OCI-LY7 (cell line): ENCODE measurements at regions not wholly inside any gene's neighbourhood (a gene's known extent, or its start where the extent isn't known, plus 50 kb on each side); places are given as distances from the start of the nearest gene placed in this dataset.

Experiments
- BruUV-seq: library from RNA; stranded (reverse); fragments of 400-500 nt; replicated peaks from 2 replicates; lab custom pipeline; 2021; lab: Mats Ljungman, UMichigan
- CTCF ChIA-PET: fragments of 300-600 bp; sonication (Branson Sonifier 250); formaldehyde crosslinking; loops from one replicate; lab custom pipeline; 2022; ENCODE audit warnings: antibody characterized with exemption; ENCODE audit not compliant: unreplicated experiment; lab: Charles Lee
- POLR2A ChIA-PET: fragments of 300-600 bp; sonication (Branson Sonifier 250); formaldehyde crosslinking; loops from one replicate; lab custom pipeline; 2022; ENCODE audit warnings: antibody characterized with exemption; lab: Charles Lee
- DNase-seq: peaks from one replicate; pipeline ENCODE4 v3.0.0-alpha.2; 2015; ENCODE audit warnings: low spot score
- H2AFZ ChIP-seq: fragments of 200-600 bp; sonication (generic), shearing (Covaris generic); 2 replicates; pipeline ENCODE4 v1.6.1; 2014; ENCODE audit warnings: mild to moderate bottlenecking, antibody characterized with exemption, low read length, moderate library complexity
- H3K27ac ChIP-seq: fragments of 200-600 bp; sonication (generic); 2 replicates; pipeline ENCODE4 v1.5.1; 2014; ENCODE audit warnings: mixed run types, low read depth, mild to moderate bottlenecking, moderate library complexity, low read length, inconsistent platforms; ENCODE audit not compliant: poor library complexity, severe bottlenecking
- H3K36me3 ChIP-seq: fragments of 200-600 bp; sonication (generic); 2 replicates; pipeline ENCODE4 v1.6.1; 2014; ENCODE audit warnings: mild to moderate bottlenecking, antibody characterized with exemption, low read length, moderate library complexity, mixed read lengths; ENCODE audit not compliant: insufficient read depth
- H3K4me1 ChIP-seq: fragments of 200-600 bp; sonication (generic); 2 replicates; pipeline ENCODE4 v1.5.1; 2014; ENCODE audit warnings: mild to moderate bottlenecking, low read length; ENCODE audit not compliant: insufficient read depth, poor library complexity, severe bottlenecking
- H3K4me2 ChIP-seq: fragments of 200-600 bp; sonication (generic); 2 replicates; pipeline ENCODE4 v1.6.1; 2014; ENCODE audit warnings: mild to moderate bottlenecking, low read length
- H3K4me3 ChIP-seq: fragments of 200-600 bp; sonication (generic); 2 replicates; pipeline ENCODE4 v1.5.1; 2014; ENCODE audit warnings: mild to moderate bottlenecking, low read depth, low read length; ENCODE audit not compliant: poor library complexity, severe bottlenecking
- H3K79me2 ChIP-seq: fragments of 200-600 bp; sonication (generic); 2 replicates; pipeline ENCODE4 v1.6.1; 2016; ENCODE audit warnings: low read depth, mild to moderate bottlenecking, low read length, moderate library complexity, mixed read lengths; ENCODE audit not compliant: insufficient read depth
- H3K9me2 ChIP-seq: fragments of 200-600 bp; sonication (generic); 2 replicates; pipeline ENCODE4 v1.6.1; 2016; ENCODE audit warnings: mild to moderate bottlenecking, low read length, mixed read lengths; ENCODE audit not compliant: insufficient read depth
- H3K9me3 ChIP-seq: fragments of 200-600 bp; sonication (generic); 2 replicates; pipeline ENCODE4 v1.6.1; 2014; ENCODE audit warnings: mild to moderate bottlenecking, mixed run types, low read length, mixed read lengths
- H4K20me1 ChIP-seq: fragments of 200-600 bp; sonication (generic); 2 replicates; pipeline ENCODE4 v1.6.1; 2014; ENCODE audit warnings: mild to moderate bottlenecking, antibody characterized with exemption, low read length, moderate library complexity, mixed read lengths; ENCODE audit not compliant: insufficient read depth
- CTCF ChIP-seq: fragments of 200-600 bp; sonication (generic); conservative IDR thresholded peaks from 2 replicates; pipeline ENCODE4 v1.5.1; 2014; ENCODE audit warnings: mild to moderate bottlenecking, antibody characterized with exemption, low read length, moderate library complexity, mixed read lengths
- EZH2phosphoT487 ChIP-seq: fragments of 200-600 bp; sonication (generic); IDR thresholded peaks from 2 replicates; pipeline ENCODE4 v1.6.1; 2018; ENCODE audit warnings: low read depth, borderline replicate concordance, mild to moderate bottlenecking, mixed run types, antibody characterized with exemption, low read length, moderate library complexity, mixed read lengths
- intact Hi-C: fragments of 100-400 bp; cut with micrococcal nuclease; formaldehyde crosslinking; loops from one replicate; pipeline ENCODE4 v1.10.0; 2022; ENCODE audit not compliant: unreplicated experiment

GRCh38 chr4:75180217-75180616 is 247.3 kb downstream of the PARM1 start:
- Histone ChIP-seq H3K4me1 (peaks cover 5% of the 10 kb centered on the region), H3K9me3 (no peaks in the 10 kb centered on the region), H3K36me3 (no peaks in the 10 kb centered on the region), H4K20me1 (no peaks in the 10 kb centered on the region), H3K79me2 (no peaks in the 10 kb centered on the region), H2AFZ (no peak overlapping the region; the same call in 1 of the 2 replicates), H3K4me2 (no peak overlapping the region), H3K4me3 (no peak overlapping the region), H3K27ac (no peak overlapping the region), H3K9me2 (no peaks in the 10 kb centered on the region)
- TF ChIP-seq EZH2phosphoT487 = no peak
- TF ChIP-seq CTCF = no peak
- intact Hi-C loops = no loop called here
- POLR2A ChIA-PET = interaction anchor here (1.2 kb wide), 1 partner anchor 708 kb away, joined by 3 read pairs; no protein-coding TSS in a partner anchor
- CTCF ChIA-PET = no interaction called here
- no peak for DNase-seq
- BruUV-seq = no TSS peak

- CTCF ChIA-PET = no interaction called here
These were observed 246.6 kb downstream of the PARM1 start for GRCh38 chr4:75179510-75179909.

More at GRCh38 chr4:75179510-75179909, 246.6 kb downstream of the PARM1 start:
- Histone ChIP-seq H3K36me3 (no peaks in the 10 kb centered on the region), H3K9me2 (no peaks in the 10 kb centered on the region), H3K4me3 (no peak overlapping the region), H3K27ac (no peak overlapping the region), H3K4me2 (no peak overlapping the region), H3K4me1 (peaks cover 5% of the 10 kb centered on the region), H3K79me2 (no peaks in the 10 kb centered on the region), H2AFZ (no peak overlapping the region), H4K20me1 (no peaks in the 10 kb centered on the region), H3K9me3 (no peaks in the 10 kb centered on the region)
- POLR2A ChIA-PET = interaction anchor here (0.6 kb wide), 1 partner anchor 621 kb away, joined by 4 read pairs; no protein-coding TSS in a partner anchor
- TF ChIP-seq EZH2phosphoT487 (no peak), CTCF (no peak)
- intact Hi-C loops = no loop called here
- DNase-seq = no peak
- no TSS peak for BruUV-seq
